Left lung (tissue), 4 donors: ENCODE measurements at regions not wholly inside any gene's neighbourhood (a gene's known extent, or its start where the extent isn't known, plus 50 kb on each side); places are given as distances from the start of the nearest gene placed in this dataset.

ENCODE experiments used
- ATAC-seq: fragments of 200-7000 bp; cut with Tn5 transposase; one replicate; pipeline ENCODE4 v1.9.1; 2020; ENCODE audit warnings: moderate library complexity
- DNase-seq, 4 donors: peaks; one replicate each; pipeline ENCODE4 v3.0.0-alpha.2; 2013 to 2020
- H3K27ac ChIP-seq, 2 donors: fragments of 200-600 bp; sonication (generic) in 1 of 2; one replicate each; pipeline versions ENCODE4 v1.5.0 to v1.8.0; 2020 to 2021
- H3K27me3 ChIP-seq, 2 donors: fragments of 200-600 bp; sonication (generic) in 1 of 2; one replicate each; pipeline versions ENCODE4 v1.5.0 to v1.8.0; 2020 to 2021
- H3K36me3 ChIP-seq, 2 donors: fragments of 200-600 bp; sonication (generic) in 1 of 2; one replicate each; pipeline versions ENCODE4 v1.5.0 to v1.8.0; 2020 to 2021
- H3K4me1 ChIP-seq, 2 donors: fragments of 200-600 bp; one replicate each; pipeline ENCODE4 v1.8.0; 2021
- H3K4me3 ChIP-seq, 2 donors: fragments of 200-600 bp; sonication (generic) in 1 of 2; one replicate each; pipeline versions ENCODE4 v1.5.0 to v1.8.0; 2020 to 2021; ENCODE audit warnings: mild to moderate bottlenecking in 1 of 2
- H3K9me3 ChIP-seq, 2 donors: fragments of 200-600 bp; sonication (generic) in 1 of 2; one replicate each; pipeline versions ENCODE4 v1.5.0 to v1.8.0; 2020 to 2021
- CTCF ChIP-seq, 2 donors: fragments of 200-600 bp; sonication (generic) in 1 of 2; IDR thresholded peaks; one replicate each; pipeline versions ENCODE4 v1.5.0 to v1.8.0; 2021; ENCODE audit warnings: antibody characterized with exemption in 2 of 2
- intact Hi-C, 2 donors: fragments of 100-400 bp; cut with DNase I; formaldehyde crosslinking; loops; one replicate each; pipeline versions ENCODE4 v1.11.2 to v1.14.2; 2022
- donor health status: DM: no; HTN: yes; CAD: no.
- donor health status: DM: no; HTN: no; CAD: no.

- no peaks in the 10 kb centered on the region for H3K9me3 ChIP-seq
- H3K4me3 ChIP-seq = no peak overlapping the region
- peaks cover 0 to 3% of the 10 kb centered on the region in 2 donors for H3K4me1 ChIP-seq
- TF ChIP-seq CTCF (IDR thresholded peaks at IDR 0.05) = no peak
- peaks cover 0 to 4% of the 10 kb centered on the region in 2 donors for H3K27me3 ChIP-seq
- intact Hi-C loops = no loop called here
- no peak overlapping the region for H3K27ac ChIP-seq
- no peak for DNase-seq
- peak; percentile 44 for ATAC-seq
- H3K36me3 ChIP-seq = no peaks in the 10 kb centered on the region
Measured at GRCh38 chr20:51860111-51860882, 58.0 kb upstream of the SALL4 start.

GRCh38 chr20:51856432-51856831, 54.1 kb upstream of the SALL4 start:
- intact Hi-C loops = no loop called here
- H3K36me3 ChIP-seq = no peaks in the 10 kb centered on the region
- H3K4me3 ChIP-seq = no peak overlapping the region
- ATAC-seq (no peak), DNase-seq (no peak)
- H3K9me3 ChIP-seq = no peaks in the 10 kb centered on the region
- H3K4me1 ChIP-seq = peaks cover 0 to 3% of the 10 kb centered on the region in 2 donors
- no peak for TF ChIP-seq CTCF (IDR thresholded peaks at IDR 0.05)
- H3K27ac ChIP-seq = no peak overlapping the region
- H3K27me3 ChIP-seq = no peaks in the 10 kb centered on the region

DNA sequence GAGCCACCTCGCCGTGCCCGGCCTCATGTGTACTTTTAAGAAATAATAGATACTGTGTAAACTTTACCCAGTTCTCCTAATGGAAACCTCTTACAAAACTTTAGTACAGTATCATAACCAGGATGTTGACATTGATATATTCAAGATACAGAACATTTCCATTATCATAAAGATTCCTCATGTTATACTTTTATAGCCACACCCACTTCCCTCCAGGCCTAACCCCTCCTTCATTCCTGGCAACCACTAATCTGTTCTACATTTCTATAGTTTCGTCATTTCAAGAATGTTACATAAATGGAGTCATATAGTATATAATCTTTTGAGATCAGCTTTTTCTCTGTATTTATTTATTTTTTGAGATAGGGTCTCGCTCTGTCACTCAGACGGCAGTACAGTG, 52.6 kb upstream of the SALL4 start:
- Histone ChIP-seq H3K4me3 (no peak overlapping the region), H3K9me3 (no peaks in the 10 kb centered on the region), H3K4me1 (no peaks in the 10 kb centered on the region), H3K27me3 (no peaks in the 10 kb centered on the region), H3K36me3 (no peaks in the 10 kb centered on the region), H3K27ac (no peak overlapping the region)
- intact Hi-C loops = no loop called here
- TF ChIP-seq CTCF (IDR thresholded peaks at IDR 0.05) = no peak
- ATAC-seq (no peak), DNase-seq (no peak)
